SK-N-SH (cell line): ENCODE measurements at regions not wholly inside any gene's neighbourhood (a gene's known extent, or its start where the extent isn't known, plus 50 kb on each side); places are given as distances from the start of the nearest gene placed in this dataset.

ENCODE experiments used
- CTCF ChIA-PET: fragments of 300-600, 350-600 bp; formaldehyde crosslinking; extraction: SDS; loops from one replicate; lab custom pipeline; 2021; lab: Yijun Ruan, JAX
- POLR2A ChIA-PET: fragments of 350-600 bp; sonication (Branson Sonifier 250); formaldehyde crosslinking; extraction: SDS; loops from one replicate; lab custom pipeline; 2020; ENCODE audit warnings: antibody characterized with exemption, inconsistent platforms; lab: Yijun Ruan, JAX
- DNase-seq: peaks from one replicate; pipeline ENCODE4 v3.0.0; 2012
- H2AFZ ChIP-seq: fragments of 200-600 bp; sonication (generic); 2 replicates; pipeline ENCODE4 v1.8.1; 2016; ENCODE audit warnings: antibody characterized with exemption, mild to moderate bottlenecking, low read depth
- H3F3A ChIP-seq: fragments of 200-600 bp; sonication (generic); replicated peaks from 2 replicates; pipeline ENCODE3; 2016; ENCODE audit warnings: antibody characterized with exemption, mild to moderate bottlenecking; ENCODE audit not compliant: insufficient read depth
- H3K27ac ChIP-seq, 2 experiments: fragments of 200-500 bp in 1 of 2; fragments of 200-600 bp in 1 of 2; sonication (Bioruptor generic) in 1 of 2; sonication (generic), shearing (Covaris generic) in 1 of 2; 2 replicates each; pipeline versions ENCODE4 v1.5.1 to v1.6.1; 2014 to 2016; ENCODE audit warnings: low read depth in 2 of 2, inconsistent platforms in 1 of 2, low read length in 1 of 2, mild to moderate bottlenecking in 1 of 2, mixed read lengths in 1 of 2
- H3K27me3 ChIP-seq: fragments of 200-600 bp; sonication (generic), shearing (Covaris generic); 2 replicates; pipeline ENCODE4 v1.6.1; 2016; ENCODE audit warnings: mixed run types; ENCODE audit not compliant: insufficient read depth
- H3K36me3 ChIP-seq, 2 experiments: fragments of 200-500 bp in 1 of 2; fragments of 200-600 bp in 1 of 2; sonication (Bioruptor generic) in 1 of 2; sonication (generic) in 1 of 2; replicated peaks in 1 of 2; 2 replicates each; pipeline versions ENCODE3 to v1.5.1; 2014 to 2016; ENCODE audit warnings: low read length in 1 of 2, mild to moderate bottlenecking in 1 of 2; ENCODE audit not compliant: insufficient read depth in 2 of 2, control insufficient read depth in 1 of 2
- H3K4me1 ChIP-seq, 2 experiments: fragments of 200-500 bp in 1 of 2; fragments of 200-600 bp in 1 of 2; sonication (Bioruptor generic) in 1 of 2; sonication (generic), shearing (Covaris generic) in 1 of 2; 2 replicates each; pipeline versions ENCODE4 v1.5.1 to v1.6.1; 2014 to 2016; ENCODE audit warnings: low read depth in 1 of 2, low read length in 1 of 2, mixed run types in 1 of 2; ENCODE audit not compliant: insufficient read depth in 2 of 2, control insufficient read depth in 1 of 2
- H3K4me2 ChIP-seq: fragments of 200-600 bp; sonication (generic), shearing (Covaris generic); 2 replicates; pipeline ENCODE4 v1.6.1; 2017; ENCODE audit warnings: mixed run types
- H3K4me3 ChIP-seq, 2 experiments: fragments of 200-500 bp in 1 of 2; fragments of 200-600 bp in 1 of 2; sonication (Bioruptor generic) in 1 of 2; sonication (generic), shearing (Covaris generic) in 1 of 2; 2 replicates each; pipeline versions ENCODE4 v1.5.1 to v1.8.1; 2014 to 2016; ENCODE audit warnings: low read depth in 2 of 2, inconsistent platforms in 1 of 2, low read length in 1 of 2, mild to moderate bottlenecking in 1 of 2, mixed read lengths in 1 of 2, moderate library complexity in 1 of 2
- H3K79me2 ChIP-seq: fragments of 200-600 bp; sonication (generic); 2 replicates; pipeline ENCODE4 v1.8.1; 2017; ENCODE audit warnings: mild to moderate bottlenecking; ENCODE audit not compliant: insufficient read depth
- H3K9ac ChIP-seq: fragments of 200-600 bp; sonication (generic); 2 replicates; pipeline ENCODE4 v1.6.1; 2017; ENCODE audit warnings: mixed run types
- H3K9me2 ChIP-seq: fragments of 200-600 bp; sonication (generic); 2 replicates; pipeline ENCODE4 v1.6.1; 2017; ENCODE audit warnings: mixed run types
- H3K9me3 ChIP-seq: fragments of 200-600 bp; sonication (generic); 2 replicates; pipeline ENCODE4 v1.6.1; 2017; ENCODE audit warnings: mixed run types, mild to moderate bottlenecking, moderate library complexity
- H4K20me1 ChIP-seq: fragments of 200-600 bp; sonication (generic); 2 replicates; pipeline ENCODE4 v1.6.1; 2017; ENCODE audit warnings: mild to moderate bottlenecking, mixed run types; ENCODE audit not compliant: insufficient read depth
- CTCF ChIP-seq: fragments of 200-600 bp; sonication (generic); IDR thresholded peaks from 2 replicates; pipeline ENCODE4 v1.6.1; 2017; ENCODE audit warnings: antibody characterized with exemption, mild to moderate bottlenecking, moderate library complexity
- ELF1 ChIP-seq: IDR thresholded peaks from 2 replicates; pipeline ENCODE4 v1.4.0; 2012
- EZH2phosphoT487 ChIP-seq: fragments of 200-600 bp; sonication (generic); IDR thresholded peaks from 2 replicates; pipeline ENCODE4 v1.6.1; 2017; ENCODE audit warnings: low read depth, mixed run types, mild to moderate bottlenecking, antibody characterized with exemption, moderate library complexity, borderline replicate concordance
- FOSL2 ChIP-seq: IDR thresholded peaks from 2 replicates; pipeline ENCODE4 v1.4.0; 2012; ENCODE audit warnings: low read depth, mild to moderate bottlenecking, moderate library complexity, borderline replicate concordance
- FOXJ3 ChIP-seq: sonication (generic); formaldehyde crosslinking; IDR thresholded peaks from 2 replicates; pipeline ENCODE4 v1.5.1; 2020; ENCODE audit warnings: mild to moderate bottlenecking, missing genetic modification reagents
- GABPA ChIP-seq: IDR thresholded peaks from 2 replicates; pipeline ENCODE4 v1.4.0; 2012; ENCODE audit warnings: low read depth, mild to moderate bottlenecking
- GATA2 ChIP-seq: sonication (generic); formaldehyde crosslinking; IDR thresholded peaks from 2 replicates; pipeline ENCODE4 v1.5.0; 2020; ENCODE audit warnings: mild to moderate bottlenecking, missing genetic modification reagents
- IRF3 ChIP-seq: fragments of 150-350 bp; IDR thresholded peaks from 2 replicates; pipeline ENCODE4 v1.6.1; 2016; ENCODE audit warnings: mild to moderate bottlenecking, low read depth, low read length
- MXI1 ChIP-seq: IDR thresholded peaks from 2 replicates; pipeline ENCODE4 v1.6.1; 2012; ENCODE audit warnings: mild to moderate bottlenecking, low read depth, low read length, improper control_type of control experiment
- NFIC ChIP-seq: IDR thresholded peaks from 2 replicates; pipeline ENCODE4 v1.4.0; 2012; ENCODE audit warnings: borderline replicate concordance
- NRF1 ChIP-seq: IDR thresholded peaks from 2 replicates; pipeline ENCODE4 v1.6.1; 2012; ENCODE audit warnings: low read depth, mild to moderate bottlenecking, low read length
- POLR2AphosphoS5 ChIP-seq: IDR thresholded peaks from 2 replicates; pipeline ENCODE4 v1.6.1; 2012; ENCODE audit warnings: low read depth, low read length
- RFX5 ChIP-seq: IDR thresholded peaks from 2 replicates; pipeline ENCODE4 v1.6.1; 2012; ENCODE audit warnings: mild to moderate bottlenecking, improper control_type of control experiment, low read length
- RXRA ChIP-seq: IDR thresholded peaks from 2 replicates; pipeline ENCODE4 v1.4.0; 2012; ENCODE audit warnings: low read depth, mild to moderate bottlenecking, borderline replicate concordance
- TCF12 ChIP-seq: IDR thresholded peaks from 2 replicates; pipeline ENCODE4 v1.4.0; 2012
- USF1 ChIP-seq: IDR thresholded peaks from 2 replicates; pipeline ENCODE4 v1.4.0; 2012; ENCODE audit warnings: low read depth, borderline replicate concordance
- USF2 ChIP-seq: fragments of 150-350 bp; IDR thresholded peaks from 2 replicates; pipeline ENCODE4 v1.6.1; 2017; ENCODE audit warnings: antibody characterized with exemption, low read length, low read depth, borderline replicate concordance
- ZBTB33 ChIP-seq: IDR thresholded peaks from 2 replicates; pipeline ENCODE4 v1.4.0; 2012; ENCODE audit warnings: low read depth, borderline replicate concordance
- WGBS: methylation state at CpG from one replicate; pipeline ENCODE4 v1.1.6; 2017; ENCODE audit warnings: low lambda C conversion rate; 5-methylcytosine and 5-hydroxymethylcytosine counted together

GRCh38 chr12:53828598-53828997 lies 76.8 kb upstream of the CISTR start:
- H3F3A ChIP-seq = no peaks in the 10 kb centered on the region
- H4K20me1 ChIP-seq = no peaks in the 10 kb centered on the region
- ChIA-PET POLR2A (no interaction called here), CTCF (no interaction called here)
- DNase-seq = no peak
- no peaks in the 10 kb centered on the region for H3K36me3 ChIP-seq
- peaks cover 22% of the 10 kb centered on the region; the same call in 1 of the 2 replicates for H3K27me3 ChIP-seq
- H3K4me2 ChIP-seq = no peak overlapping the region
- 39% methylated on average over 2 of the region's 2 CpGs for WGBS
- H3K9me2 ChIP-seq = no peaks in the 10 kb centered on the region
- no peaks in the 10 kb centered on the region for H3K79me2 ChIP-seq
- TF ChIP-seq USF2 = no peak
- no peak for TF ChIP-seq EZH2phosphoT487
- no peak for TF ChIP-seq MXI1
- no peak for TF ChIP-seq POLR2AphosphoS5
- TF ChIP-seq FOSL2 = no peak
- no peak for TF ChIP-seq CTCF
- no peak for TF ChIP-seq FOXJ3 (CRISPR knock-in tag)
- TF ChIP-seq TCF12 = no peak
- TF ChIP-seq GATA2 (CRISPR knock-in tag) = no peak
- TF ChIP-seq ELF1 = no peak
- no peak overlapping the region for H2AFZ ChIP-seq
- no peak overlapping the region for H3K9ac ChIP-seq
- no peaks in the 10 kb centered on the region for H3K9me3 ChIP-seq
- H3K4me1 ChIP-seq = no peaks in the 10 kb centered on the region
- no peak overlapping the region for H3K4me3 ChIP-seq
- no peak overlapping the region for H3K27ac ChIP-seq

GRCh38 chr12:53829130-53829819 lies 77.5 kb upstream of the CISTR start:
- Histone ChIP-seq H3K36me3 (no peaks in the 10 kb centered on the region), H3K4me3 (no peak overlapping the region), H3K27me3 (peaks cover 22% of the 10 kb centered on the region; the same call in 1 of the 2 replicates), H3F3A (no peaks in the 10 kb centered on the region), H3K79me2 (no peaks in the 10 kb centered on the region), H3K9me2 (no peaks in the 10 kb centered on the region), H3K4me2 (no peak overlapping the region), H2AFZ (no peak overlapping the region), H4K20me1 (no peaks in the 10 kb centered on the region), H3K9ac (no peak overlapping the region), H3K4me1 (no peaks in the 10 kb centered on the region), H3K27ac (no peak overlapping the region), H3K9me3 (no peaks in the 10 kb centered on the region)
- no peak for DNase-seq
- WGBS = 14% methylated on average over 3 of the region's 3 CpGs
- TF ChIP-seq USF1 (no peak), USF2 (no peak), RFX5 (no peak), ELF1 (no peak), RXRA (no peak), EZH2phosphoT487 (no peak), IRF3 (no peak), GABPA (no peak), FOSL2 (no peak), NRF1 (no peak), ZBTB33 (no peak), NFIC (no peak)
- ChIA-PET CTCF (interaction anchor here (0.9 to 1.2 kb wide), 2 partner anchors 8 to 11 kb away, joined by 3 read pairs; no protein-coding TSS in a partner anchor), POLR2A (no interaction called here)
